ENCODE measurements at regions not wholly inside any gene's neighbourhood (a gene's known extent, or its start where the extent isn't known, plus 50 kb on each side); places are given as distances from the start of the nearest gene placed in this dataset.

GRCh38 chr2:62447411-62447810, 58.6 kb downstream of the TMEM17 start:
- Histone ChIP-seq H3K4me3 (no peak overlapping the region), H3K36me3 (no peaks in the 10 kb centered on the region), H3K27me3 (replicated peaks; ENCODE audit: insufficient read depth) (no peaks in the 10 kb centered on the region), H3K27ac (no peak overlapping the region), H3K9me3 (no peaks in the 10 kb centered on the region), H3K4me1 (ENCODE audit: control insufficient read depth in 1 of 2, low read depth in 2 of 2) (no peaks in the 10 kb centered on the region)
- TF ChIP-seq CTCF (IDR thresholded peaks at IDR 0.05), result no peak
- ATAC-seq (ENCODE audit: insufficient number of reproducible peaks, low FRiP score, low read depth) (no peak), DNase-seq (ENCODE audit: low spot score) (no peak)

- TF ChIP-seq CTCF (IDR thresholded peaks at IDR 0.05), result no peak
- no peaks in the 10 kb centered on the region for H3K36me3 ChIP-seq
- no peak for DNase-seq (ENCODE audit: low spot score)
- no peaks in the 10 kb centered on the region for H3K9me3 ChIP-seq
- ATAC-seq (ENCODE audit: insufficient number of reproducible peaks, low FRiP score, low read depth), result no peak
- H3K27ac ChIP-seq, result no peak overlapping the region
- no peaks in the 10 kb centered on the region for H3K4me1 ChIP-seq (ENCODE audit: control insufficient read depth in 1 of 2, low read depth in 2 of 2)
- no peaks in the 10 kb centered on the region for H3K27me3 ChIP-seq (replicated peaks; ENCODE audit: insufficient read depth)
- no peak overlapping the region for H3K4me3 ChIP-seq
Observed at GRCh38 chr2:62446491-62446890, 59.5 kb downstream of the TMEM17 start.

- H3K4me1 ChIP-seq (ENCODE audit: control insufficient read depth in 1 of 2, low read depth in 2 of 2), result no peaks in the 10 kb centered on the region
- DNase-seq (ENCODE audit: low spot score), result no peak
- no peak for ATAC-seq (ENCODE audit: insufficient number of reproducible peaks, low FRiP score, low read depth)
- no peak overlapping the region for H3K27ac ChIP-seq
- H3K27me3 ChIP-seq (replicated peaks; ENCODE audit: insufficient read depth), result no peaks in the 10 kb centered on the region
- no peak for TF ChIP-seq CTCF (IDR thresholded peaks at IDR 0.05)
- H3K36me3 ChIP-seq, result no peaks in the 10 kb centered on the region
- H3K4me3 ChIP-seq, result no peak overlapping the region
- H3K9me3 ChIP-seq, result no peaks in the 10 kb centered on the region
Observed at GRCh38 chr2:62443886-62444285, 62.1 kb downstream of the TMEM17 start.

- DNase-seq (ENCODE audit: low spot score), result no peak
Observed at GRCh38 chr2:62443471-62443870, 62.5 kb downstream of the TMEM17 start.

GRCh38 chr2:62441824-62442223, 64.2 kb downstream of the TMEM17 start:
- Histone ChIP-seq H3K4me3 (no peak overlapping the region), H3K27ac (no peak overlapping the region), H3K4me1 (ENCODE audit: control insufficient read depth in 1 of 2, low read depth in 2 of 2) (no peaks in the 10 kb centered on the region), H3K36me3 (no peaks in the 10 kb centered on the region), H3K9me3 (no peaks in the 10 kb centered on the region), H3K27me3 (replicated peaks; ENCODE audit: insufficient read depth) (no peaks in the 10 kb centered on the region)
- TF ChIP-seq CTCF (IDR thresholded peaks at IDR 0.05), result no peak
- DNase-seq (ENCODE audit: low spot score) (no peak), ATAC-seq (ENCODE audit: insufficient number of reproducible peaks, low FRiP score, low read depth) (no peak)

More at GRCh38 chr2:62443471-62443870, 62.5 kb downstream of the TMEM17 start:
- H3K9me3 ChIP-seq, result no peaks in the 10 kb centered on the region
- H3K36me3 ChIP-seq, result no peaks in the 10 kb centered on the region
- TF ChIP-seq CTCF (IDR thresholded peaks at IDR 0.05), result no peak
- no peak overlapping the region for H3K4me3 ChIP-seq
- H3K27ac ChIP-seq, result no peak overlapping the region
- H3K4me1 ChIP-seq (ENCODE audit: control insufficient read depth in 1 of 2, low read depth in 2 of 2), result no peaks in the 10 kb centered on the region
- no peak for ATAC-seq (ENCODE audit: insufficient number of reproducible peaks, low FRiP score, low read depth)
- no peaks in the 10 kb centered on the region for H3K27me3 ChIP-seq (replicated peaks; ENCODE audit: insufficient read depth)

Measured in thoracic aorta (tissue), 2 donors.